ENCODE measurements at regions not wholly inside any gene's neighbourhood (a gene's known extent, or its start where the extent isn't known, plus 50 kb on each side); places are given as distances from the start of the nearest gene placed in this dataset.

DNA sequence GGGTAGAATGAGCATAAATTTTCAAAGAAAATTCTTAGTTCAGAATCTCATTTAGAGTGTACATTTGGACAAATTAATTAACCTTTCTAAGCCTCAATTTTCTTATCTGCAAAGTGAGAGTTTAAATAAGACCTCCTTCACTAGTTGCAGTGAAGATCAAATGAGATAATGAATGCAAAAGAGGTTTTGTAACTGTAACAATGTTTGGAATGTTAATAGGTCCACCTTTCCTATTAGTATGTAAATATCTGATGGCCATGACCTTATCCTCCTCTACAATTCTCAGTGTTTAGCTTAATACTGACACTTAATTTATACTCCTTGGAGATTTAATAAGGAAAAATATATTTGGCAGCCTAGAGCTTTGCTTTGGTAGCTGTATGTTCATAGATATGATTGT is 138.8 kb downstream of the GABRG1 start:
- no peak for DNase-seq

DNA sequence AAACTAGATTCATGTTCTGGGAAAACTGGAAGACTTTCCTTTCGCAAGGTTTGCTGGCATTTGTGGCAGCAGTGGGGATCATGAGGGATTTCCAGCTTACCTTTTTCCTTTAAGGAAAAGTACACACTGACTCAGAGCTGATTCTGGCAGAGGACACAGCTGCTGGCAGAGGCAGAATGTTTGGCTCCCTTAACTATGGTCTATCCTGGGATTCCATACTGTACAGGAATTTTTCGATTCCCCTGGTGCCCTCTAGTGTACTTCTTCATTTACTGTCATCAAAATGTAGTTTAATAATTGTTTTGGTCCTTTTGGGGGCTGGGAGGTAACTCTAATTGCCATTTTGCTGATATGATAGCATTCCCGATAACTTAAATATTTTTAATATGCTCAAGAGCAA is 152.7 kb downstream of the GABRG1 start:
- no peak for DNase-seq

DNA sequence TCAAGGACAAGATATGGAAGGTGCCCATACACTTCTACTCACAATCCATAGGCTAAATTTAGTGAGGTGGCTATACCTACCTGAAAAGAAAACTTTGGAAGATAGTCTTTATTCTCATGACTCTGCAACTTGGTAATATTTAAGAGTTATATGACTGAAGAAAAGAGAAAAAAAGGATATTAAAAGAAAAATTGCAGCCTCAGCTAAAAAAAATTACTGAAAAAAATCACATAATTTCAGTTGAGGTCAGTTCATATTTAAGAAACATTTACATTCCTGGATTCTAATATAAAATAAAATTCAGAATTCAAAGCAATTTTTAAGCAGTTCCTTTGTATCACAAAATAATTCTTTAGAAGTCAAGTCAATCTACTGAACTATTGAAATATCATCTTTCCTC is 166.5 kb downstream of the GABRG1 start:
- DNase-seq = no peak

DNA sequence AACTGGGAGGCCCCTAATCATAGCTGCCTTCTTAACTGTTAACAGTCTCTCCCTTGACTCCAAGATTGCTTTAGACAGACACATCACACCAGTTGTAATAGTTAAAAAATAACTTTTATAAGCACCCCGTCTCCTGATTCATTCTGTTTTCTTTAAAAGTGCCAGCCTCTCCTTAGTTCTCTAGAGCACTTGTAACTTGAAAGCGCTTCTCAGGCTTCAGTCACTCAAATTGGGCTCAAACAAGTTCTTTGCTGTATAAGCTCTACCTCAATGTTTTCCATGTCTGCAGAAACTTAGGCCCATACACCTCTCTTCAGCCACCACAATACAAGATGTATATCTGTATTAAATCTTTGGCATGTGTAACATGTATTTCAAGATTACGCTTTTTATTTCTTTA is 169.6 kb downstream of the GABRG1 start:
- no peak for DNase-seq

DNA sequence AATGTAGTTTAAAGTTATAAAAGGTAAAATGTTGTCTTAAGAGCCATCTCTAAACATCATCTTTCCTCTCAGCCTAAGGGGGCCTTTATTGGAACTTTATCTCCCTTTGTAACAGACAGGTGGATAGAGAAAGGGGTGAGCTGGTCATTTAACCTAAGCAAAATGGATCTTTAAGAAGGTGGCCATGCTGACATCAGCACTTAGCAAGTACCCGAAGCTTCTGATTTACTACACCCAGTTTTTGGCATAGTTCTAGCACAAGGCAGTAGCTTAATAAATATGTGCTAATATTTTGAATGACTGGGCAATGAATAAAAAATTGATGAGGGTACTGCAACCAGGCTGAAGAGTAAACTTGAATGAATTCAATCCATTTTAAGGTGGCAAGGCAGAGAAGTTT is 172.7 kb downstream of the GABRG1 start:
- DNase-seq = no peak

DNA sequence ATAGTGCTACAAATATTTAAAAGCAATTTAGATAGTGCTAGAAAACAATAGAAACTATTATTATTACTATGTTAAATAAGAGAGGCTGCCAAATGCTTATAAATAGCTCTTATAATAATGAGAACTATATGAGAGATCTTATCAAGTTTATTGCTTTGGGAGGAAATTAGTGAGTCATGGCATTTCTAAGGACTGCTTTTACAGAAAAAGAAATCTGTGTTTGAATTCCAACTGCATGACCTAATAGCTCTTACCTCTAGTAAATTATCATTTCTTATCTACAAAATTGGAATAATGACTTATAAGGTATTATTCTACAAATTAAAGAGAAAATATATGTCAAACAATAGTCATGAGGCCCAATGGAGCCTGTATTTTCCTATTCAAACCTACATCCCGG is 177.2 kb downstream of the GABRG1 start:
- no peak for DNase-seq

DNA sequence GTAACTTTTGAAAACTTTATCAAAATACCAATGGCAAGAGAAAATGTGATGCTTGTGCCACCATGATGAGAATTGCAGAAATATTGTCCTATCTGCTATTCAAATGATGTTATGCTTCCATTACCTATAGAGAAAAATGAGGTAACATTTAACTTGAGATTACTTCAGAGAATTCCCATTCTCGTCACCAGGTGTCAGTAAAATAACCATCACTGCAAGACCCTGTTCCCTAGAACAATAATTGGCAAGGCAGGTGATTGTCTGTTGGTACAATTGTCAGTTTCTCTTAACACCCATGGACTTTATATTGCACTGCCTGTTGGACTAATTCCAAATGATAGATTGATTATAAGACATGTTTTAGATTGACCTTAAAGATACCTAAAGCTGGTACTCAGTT is 179.9 kb downstream of the GABRG1 start:
- no peak for DNase-seq

DNA sequence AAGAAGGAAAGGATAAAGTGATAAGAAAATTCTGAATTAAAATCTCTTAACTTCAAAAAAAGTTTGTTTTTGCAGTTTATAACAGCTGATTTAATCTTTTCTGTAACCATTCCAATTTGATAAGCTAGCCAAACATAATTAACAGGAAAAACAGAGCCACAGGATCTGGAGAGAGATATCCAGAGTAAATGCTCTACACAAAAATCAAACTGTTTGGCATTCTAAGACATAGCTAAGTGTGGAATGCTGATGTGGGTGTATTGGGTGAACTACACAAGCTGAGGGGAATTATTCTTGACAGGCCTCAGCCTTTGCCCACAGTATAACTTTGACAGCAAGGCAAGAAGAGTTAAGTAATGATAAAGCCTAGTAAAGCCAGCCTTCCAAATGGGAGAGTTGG is 184.8 kb downstream of the GABRG1 start:
- DNase-seq = no peak

DNA sequence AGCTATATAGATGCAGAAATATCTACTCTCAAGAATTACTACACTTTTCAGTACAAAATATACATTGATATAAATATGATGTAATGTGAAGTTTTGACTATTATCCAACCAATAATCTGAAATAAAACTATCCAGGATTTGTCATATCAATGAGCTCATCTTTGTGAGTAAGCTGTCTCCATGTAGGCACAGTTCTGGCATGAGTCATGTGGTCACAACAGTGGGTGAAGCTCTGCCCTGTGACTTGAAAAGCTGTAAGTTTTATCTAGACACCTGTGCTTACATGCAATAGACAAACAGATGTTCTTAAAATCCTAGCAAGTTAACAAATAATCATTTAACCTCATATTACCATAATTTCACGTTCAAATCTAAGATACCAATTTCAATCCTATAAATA is 192.7 kb downstream of the GABRG1 start:
- DNase-seq = no peak

DNA sequence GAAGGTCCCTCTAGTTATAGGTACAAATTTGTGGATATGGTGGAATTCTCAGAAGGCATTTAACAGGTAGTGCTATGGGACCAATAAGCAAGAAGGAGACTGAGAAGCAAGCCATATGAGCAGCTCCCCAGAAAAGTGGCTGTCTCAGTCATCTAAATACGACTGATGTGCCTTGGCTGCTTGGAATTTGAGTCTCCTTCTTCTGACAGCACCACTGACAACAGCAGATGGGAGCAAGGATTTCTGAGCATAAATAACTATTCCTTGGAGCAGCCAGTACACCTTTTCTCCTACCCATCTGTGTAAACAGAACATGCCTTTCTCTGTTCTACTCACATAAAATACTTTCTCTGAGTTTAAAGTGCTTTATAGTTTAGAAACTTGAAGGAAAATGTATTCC is 196.2 kb downstream of the GABRG1 start:
- no peak for DNase-seq

DNA sequence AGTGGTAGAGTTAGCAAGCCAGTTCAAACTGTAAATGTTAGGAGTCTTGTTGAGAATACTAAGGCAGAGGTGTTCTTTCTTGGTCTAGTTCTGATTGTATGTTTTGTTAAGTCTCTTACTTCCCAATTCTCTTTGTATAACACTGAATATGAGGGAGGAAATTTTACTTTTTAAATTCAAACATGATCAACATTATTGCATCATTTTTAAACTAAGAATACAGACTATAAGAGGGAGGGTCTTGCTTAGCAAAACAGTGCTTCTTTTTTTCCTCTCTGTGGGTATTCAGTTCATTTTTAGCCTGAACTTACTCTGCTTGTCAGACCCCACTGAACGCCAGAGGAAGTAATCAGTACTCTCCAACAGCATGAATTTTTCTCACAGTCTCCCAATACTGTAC is 198.0 kb downstream of the GABRG1 start:
- DNase-seq = no peak

DNA sequence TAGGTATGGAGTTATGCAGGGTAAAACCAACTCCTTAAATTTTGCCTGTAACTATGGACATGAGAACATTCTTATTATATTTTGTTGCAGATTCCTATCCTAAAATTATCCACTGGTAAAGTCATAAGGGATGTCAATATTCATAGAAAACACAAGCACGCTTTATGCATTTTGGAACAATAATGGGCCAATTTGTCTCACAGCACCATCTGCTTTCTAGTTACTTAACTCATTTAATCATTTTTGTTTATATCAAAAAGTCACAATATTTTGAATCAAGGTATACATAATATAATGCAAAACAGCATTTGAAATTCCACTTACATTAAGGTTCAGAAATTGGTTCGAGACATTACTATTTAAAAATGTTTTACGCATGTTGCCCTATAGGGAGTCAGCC is 203.0 kb downstream of the GABRG1 start:
- no peak for DNase-seq

DNA sequence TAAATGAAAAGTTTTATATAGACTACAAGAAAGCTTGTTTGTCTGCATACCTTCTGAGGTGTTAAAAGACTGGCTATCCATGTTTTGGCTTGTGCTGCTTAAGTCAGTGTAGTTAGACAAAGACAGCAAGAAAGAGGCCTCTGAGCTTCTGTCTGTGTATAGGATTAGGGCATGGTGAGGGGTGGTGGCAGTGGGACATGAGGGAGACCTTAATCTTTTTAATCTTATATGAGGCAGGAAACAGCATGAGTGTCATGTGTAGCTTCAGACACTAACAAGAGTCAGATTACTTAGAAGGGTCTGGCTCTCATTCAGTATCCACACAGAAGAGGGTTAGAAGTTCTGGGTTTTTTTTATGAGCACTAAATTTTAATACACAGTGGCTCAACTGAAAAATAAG is 213.3 kb downstream of the GABRG1 start:
- DNase-seq = no peak

DNA sequence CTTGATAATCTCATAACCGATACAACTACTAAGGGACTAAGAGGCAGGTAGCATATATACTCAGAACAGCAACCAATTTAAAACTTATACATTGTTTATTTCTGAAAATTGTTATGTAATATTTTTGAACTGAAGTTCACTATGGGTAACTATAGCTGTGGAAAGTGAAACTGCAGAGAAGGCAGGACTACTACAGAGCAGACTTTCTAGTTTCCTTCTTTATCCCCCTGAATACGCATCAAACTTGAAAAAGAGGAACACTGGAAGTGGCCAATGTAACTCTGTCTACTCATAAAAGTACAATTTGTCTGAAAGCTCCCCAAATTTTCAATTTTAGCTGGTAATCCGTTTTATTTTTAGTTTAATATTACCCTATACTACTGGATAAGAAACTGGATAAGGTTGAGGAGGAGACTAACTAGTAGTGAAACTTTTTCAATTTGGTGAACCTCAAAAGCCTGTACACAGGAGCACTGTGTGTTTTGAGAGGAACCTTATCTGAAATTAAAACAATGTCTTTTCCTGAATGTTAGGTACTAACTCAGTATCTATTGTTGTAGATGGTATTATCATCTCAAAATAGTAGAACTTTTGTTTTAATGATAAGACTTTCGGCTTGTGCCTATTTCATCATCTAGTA is 225.8 kb downstream of the GABRG1 start:
- no peak for DNase-seq

DNA sequence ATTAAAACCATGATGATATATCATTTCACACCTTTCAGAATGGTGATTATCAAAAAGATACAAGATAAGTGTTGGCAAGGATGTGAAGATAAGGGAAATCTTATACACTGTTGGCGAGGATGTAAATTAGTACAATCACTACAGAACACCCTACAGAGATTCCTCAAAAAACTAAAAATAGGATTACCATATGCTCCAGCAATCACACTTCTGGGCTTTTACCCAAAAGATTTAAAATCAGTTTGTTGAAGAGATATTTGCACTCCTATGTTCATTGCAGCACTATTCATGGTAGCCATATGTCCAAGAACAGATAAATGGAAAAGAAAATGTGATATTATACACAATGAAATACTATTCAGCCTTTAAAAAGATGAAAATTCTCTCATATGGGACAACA is 240.4 kb downstream of the GABRG1 start:
- DNase-seq = no peak

DNA sequence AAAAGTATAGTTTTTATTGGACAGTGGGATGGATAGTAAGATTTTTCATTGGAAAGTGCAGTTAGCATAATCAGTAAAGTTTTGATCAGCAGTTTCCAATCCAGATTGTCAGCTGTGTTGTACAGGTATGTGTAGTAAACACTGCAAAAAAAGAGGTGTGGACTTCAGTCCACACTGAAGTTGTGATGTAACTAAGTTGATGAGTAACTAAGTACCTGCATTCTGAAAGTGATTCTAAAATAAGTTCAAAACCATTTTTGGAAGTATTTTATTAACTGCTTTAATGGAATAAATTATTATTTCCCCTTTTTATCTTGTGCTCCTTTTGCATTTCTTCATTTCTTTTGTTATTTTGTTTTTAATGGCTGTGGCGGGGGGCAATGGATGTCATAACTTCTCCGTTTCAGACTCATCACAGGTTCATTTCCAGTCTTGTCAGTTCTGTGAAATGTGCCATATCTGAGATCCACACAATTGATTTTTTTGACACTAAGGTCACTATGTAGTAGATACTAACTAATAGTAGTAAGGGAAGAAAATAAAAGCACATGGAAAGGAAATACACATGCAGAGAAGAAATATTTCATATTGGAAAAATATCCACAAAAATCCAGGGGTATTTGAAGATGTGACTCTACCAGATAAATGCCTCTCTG is 247.5 kb downstream of the GABRG1 start:
- no peak for DNase-seq

DNA sequence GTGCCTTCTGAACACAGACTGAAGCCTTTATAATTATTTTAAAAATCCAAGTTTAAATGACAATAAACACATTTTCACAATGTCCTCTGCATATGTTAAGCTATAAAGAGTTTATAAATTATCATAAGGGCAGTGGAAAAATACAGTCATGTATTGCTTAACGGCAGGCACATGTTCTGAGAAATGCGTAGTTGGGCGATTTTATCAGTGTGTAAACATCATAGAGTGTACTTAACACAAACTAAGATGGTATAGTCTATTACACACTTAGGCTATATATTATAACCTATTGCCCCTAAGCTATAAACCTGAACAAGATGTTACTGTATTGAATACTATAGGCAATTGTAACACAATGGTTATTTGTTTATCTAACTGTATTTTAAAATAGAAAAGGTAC is 254.7 kb downstream of the GABRG1 start:
- no peak for DNase-seq

DNA sequence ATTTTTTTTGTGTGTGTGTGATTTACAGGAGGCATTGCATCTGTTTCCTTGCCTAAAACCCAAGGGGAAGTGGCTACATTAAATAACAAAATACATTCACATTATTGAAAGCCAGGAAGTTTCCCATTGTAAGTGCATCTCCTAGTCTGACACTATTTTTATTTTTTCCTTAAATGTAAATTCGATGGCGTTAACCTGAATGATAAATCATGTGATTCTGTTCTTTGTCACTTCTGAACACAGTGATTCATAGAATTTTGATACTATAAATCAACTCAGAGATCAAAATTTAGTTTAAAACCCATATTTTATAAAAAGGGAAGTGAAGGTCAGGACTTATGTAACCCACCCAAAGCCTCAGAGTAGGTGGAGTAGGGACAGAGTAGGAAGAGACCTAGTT is 258.1 kb downstream of the GABRG1 start:
- no peak for DNase-seq

DNA sequence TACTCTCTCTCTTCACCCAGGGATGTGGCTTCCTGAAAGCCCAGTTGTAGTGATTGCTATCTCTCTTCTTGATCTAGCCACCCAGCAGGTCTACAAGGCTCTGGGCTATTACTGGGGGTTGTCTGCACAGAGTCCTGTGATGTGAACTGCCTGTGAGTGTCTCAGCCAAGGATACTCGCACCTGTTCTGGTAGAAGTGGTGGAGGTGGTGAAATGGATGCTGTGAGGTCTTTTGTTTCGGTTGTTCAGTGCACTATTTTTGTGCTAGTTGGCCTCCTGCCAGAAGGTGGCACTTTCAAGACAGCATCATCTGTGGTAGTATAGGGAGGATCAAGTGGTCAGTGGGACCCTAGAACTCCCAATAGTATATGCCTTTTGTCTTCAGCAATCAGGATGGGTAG is 268.0 kb downstream of the GABRG1 start:
- no peak for DNase-seq

DNA sequence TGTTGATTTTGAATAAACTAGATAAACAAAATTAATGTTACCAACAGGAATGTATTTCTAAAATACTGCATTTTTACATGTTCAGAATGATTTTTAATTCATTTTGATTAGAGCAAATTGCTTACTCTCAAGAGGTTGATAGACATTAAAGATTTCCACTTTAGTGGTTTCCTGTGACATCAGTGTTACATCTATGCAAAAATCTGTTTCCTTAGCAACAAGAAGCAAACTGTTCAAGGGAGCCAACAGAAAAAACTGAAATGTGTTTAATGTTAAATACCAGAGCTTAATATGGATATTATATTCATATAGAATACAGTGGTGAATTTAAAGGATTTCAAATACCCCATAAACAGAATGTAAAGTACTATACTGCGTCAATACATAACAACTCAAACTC is 277.8 kb downstream of the GABRG1 start:
- DNase-seq = no peak

DNA sequence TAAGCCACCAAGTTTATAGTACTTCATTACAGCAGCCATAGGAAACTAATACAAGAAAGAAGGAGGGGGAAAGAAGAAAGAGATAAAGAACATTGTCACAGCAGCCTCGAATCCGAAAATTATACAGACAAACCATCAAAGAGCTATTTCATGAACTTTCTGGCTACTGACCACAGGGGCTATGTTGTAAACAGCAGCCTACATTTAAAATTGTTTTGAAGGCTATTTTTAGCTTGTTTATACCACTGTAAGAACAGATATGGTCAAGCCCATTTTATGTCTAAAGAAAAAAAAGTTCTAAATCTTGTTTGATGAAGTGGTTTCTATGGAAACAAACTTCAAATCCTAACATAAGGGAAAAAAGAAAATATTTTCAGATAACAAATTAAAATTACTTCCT is 282.1 kb downstream of the GABRG1 start:
- no peak for DNase-seq

DNA sequence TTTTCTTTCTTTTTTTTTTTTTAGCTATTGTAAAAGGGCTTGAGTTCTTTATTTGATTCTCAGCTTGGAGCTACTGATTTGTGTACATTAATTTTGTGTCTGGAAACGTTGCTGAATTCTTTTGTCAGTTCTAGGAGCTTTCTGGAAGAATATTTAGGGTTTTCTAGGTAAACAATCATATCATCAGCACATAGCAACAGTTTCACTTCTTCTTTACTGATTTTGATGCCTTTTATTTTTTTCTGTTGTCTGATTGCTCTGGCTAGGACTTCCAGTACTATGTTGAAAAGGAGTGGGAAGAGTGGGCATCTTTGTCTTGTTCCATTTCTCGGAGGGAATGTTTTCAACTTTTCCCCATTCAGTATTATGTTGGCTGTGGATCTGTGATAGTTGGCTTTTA is 292.2 kb downstream of the GABRG1 start:
- DNase-seq = no peak

DNA sequence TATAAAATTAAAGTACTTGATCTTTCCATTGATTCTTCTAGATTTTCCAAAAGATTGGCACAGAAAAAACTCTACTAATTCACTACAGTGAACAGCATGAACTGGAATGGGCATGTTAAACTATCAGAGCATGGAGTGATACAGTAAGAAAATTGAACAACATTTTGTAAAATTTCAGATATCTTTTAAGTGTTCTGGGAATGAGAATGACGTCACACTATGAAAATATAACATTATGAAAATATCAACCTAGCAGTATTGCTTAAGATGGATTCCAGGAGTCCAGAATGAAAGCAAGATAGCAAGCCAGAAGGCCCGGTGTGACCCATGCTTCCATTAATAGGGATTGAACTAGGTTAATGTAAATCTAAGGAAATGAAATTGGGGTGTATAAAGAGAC is 319.9 kb downstream of the GABRG1 start:
- DNase-seq = no peak

DNA sequence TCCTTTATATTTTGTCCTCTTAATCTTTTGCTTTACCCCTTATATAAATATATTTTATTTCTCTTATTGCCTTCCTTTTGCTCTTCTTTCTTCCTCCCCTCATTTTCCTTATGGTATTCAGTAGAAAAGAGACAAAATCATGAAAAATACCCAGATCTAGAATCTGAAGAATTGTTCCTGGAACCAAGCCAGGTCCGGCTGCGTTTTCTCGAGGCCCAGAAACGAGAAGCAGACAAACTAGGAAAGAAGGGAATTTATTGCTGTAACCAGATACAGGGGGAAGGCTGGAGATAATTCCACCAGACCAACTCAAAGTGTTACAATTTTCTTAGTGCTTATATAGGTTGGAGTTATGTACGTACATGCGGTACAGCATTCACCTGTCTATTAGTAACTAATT is 328.7 kb downstream of the GABRG1 start:
- DNase-seq = no peak

DNA sequence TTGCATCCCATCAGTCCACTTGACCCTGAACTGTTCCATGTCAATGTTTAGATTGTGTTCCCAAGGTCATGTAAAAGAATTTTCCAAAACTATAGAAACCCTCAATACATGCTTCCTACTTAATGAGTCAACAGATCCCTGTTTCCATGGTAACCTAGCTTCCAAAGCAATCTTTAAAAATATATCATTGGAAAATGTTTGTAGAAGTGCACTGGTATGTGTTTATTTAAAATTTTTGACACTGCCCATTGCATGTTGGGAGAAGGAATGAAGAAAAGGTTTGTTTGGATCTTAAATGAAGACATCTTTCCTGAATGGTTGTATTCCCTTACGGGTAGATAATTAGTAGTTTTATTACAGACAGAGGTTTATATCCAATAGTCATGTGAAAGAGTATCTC is 345.3 kb downstream of the GABRG1 start:
- DNase-seq = no peak

Measured in CD4-positive, alpha-beta T cell treated with Interleukin-6 for 4 hours (primary cell).